ENCODE measurements at regions not wholly inside any gene's neighbourhood (a gene's known extent, or its start where the extent isn't known, plus 50 kb on each side); places are given as distances from the start of the nearest gene placed in this dataset.

GRCh38 chr3:74564560-74564959 lies 49.9 kb downstream of the CNTN3 start:
- no peak for DNase-seq

GRCh38 chr3:74562558-74563269 lies 51.7 kb downstream of the CNTN3 start:
- DNase-seq = no peak

DNA sequence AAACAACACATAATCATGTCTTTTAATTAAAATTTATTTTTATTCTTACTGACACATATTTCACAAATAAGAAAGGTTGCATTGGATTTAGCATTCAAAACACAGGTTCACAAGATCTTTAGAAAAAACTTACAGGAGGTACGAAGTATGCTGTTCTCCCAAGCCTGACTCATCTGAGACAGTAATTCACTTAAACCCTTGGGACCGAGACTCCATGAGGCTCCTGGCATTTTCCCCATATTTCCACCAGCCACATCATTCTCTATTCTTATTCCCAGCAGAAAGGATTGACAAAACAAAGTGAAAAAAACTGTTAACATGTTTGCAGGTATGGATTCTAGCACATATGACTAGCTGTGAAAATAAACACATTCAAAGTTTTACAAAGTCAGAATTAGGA lies 52.6 kb downstream of the CNTN3 start:
- DNase-seq = no peak

GRCh38 chr3:74559261-74559660 lies 55.2 kb downstream of the CNTN3 start:
- DNase-seq = no peak

DNA sequence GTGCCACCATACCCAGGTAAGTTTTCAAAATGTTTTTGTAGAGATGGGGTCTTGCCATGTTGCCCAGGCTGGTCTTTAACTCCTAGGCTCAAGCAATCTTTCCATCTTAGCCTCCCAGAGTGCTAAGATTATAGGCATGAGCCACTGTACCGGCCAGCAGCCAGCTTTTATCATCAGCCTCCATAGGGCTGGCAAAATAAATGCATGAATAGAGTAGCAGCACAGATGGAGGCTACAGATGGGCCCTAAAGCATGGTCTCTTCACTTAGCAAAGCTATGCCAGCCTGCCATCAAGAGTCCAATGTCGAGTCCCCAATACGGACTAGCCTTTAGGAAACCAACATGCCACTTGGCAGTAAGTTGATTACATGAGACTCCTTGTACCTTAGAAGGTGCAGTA lies 63.8 kb downstream of the CNTN3 start:
- no peak for DNase-seq

- no peak for DNase-seq
Observed at GRCh38 chr3:74546426-74546825, 68.0 kb downstream of the CNTN3 start.

DNA sequence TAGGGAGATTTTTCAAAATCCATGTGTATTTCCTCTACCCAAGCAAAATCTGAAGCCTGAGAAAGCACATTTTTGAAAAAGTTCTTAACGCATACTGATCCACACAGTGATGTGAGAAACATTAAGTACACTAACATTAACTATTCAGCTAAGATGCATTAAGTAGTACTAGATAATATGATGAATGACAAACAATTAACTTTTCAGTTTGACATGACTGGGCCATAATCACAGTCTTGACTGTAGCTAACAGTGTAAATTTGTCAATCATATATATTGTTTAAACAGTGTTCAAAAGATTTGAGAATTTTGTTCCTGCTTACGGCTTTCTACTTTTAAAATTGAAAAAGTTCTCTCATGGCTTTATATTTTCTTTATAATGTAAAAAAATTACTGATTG lies 72.0 kb downstream of the CNTN3 start:
- DNase-seq = no peak

- DNase-seq = no peak
Observed at GRCh38 chr3:74539876-74540275, 74.6 kb downstream of the CNTN3 start.

GRCh38 chr3:74538669-74539068 lies 75.8 kb downstream of the CNTN3 start:
- no peak for DNase-seq

DNA sequence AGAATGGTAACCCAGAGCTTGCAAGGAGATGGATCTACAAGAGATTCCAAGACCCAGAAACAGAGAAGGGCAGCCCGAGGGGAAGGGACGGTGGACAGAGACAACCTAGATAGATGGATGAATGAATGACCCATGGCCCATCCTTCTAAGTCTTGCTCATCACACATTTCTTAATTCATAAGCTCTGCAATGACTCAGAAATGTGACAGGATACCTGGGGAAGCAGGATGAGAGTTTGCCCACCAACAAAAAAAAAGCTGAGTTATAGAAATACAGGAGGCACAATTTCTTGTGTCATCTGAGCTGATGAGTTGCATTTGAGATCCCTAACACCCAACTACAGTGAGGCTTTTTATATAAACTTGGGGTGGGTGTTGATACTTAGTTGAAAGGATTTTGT lies 76.6 kb downstream of the CNTN3 start:
- no peak for DNase-seq

- no peak for DNase-seq
Observed at GRCh38 chr3:74537164-74537563, 77.3 kb downstream of the CNTN3 start.

DNA sequence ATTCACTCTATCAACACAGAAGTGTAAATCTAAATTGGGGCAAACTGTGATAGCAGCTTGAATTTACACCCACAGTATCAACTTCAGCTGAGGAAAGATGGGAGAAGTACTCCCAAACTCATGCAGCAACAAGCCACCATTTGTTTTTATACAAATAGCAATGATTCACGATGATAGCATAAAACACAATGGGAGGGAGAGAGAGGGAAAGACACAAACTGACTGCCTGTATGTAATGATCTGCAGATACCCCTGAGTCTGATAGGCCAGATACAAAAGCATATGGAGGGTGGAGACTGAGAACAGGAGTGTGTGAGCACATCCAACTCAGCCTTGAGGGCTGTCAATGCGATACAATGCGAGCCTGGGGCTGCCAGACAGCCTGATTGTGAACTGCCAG lies 79.2 kb downstream of the CNTN3 start:
- no peak for DNase-seq

GRCh38 chr3:74534611-74535010 lies 79.8 kb downstream of the CNTN3 start:
- no peak for DNase-seq

DNA sequence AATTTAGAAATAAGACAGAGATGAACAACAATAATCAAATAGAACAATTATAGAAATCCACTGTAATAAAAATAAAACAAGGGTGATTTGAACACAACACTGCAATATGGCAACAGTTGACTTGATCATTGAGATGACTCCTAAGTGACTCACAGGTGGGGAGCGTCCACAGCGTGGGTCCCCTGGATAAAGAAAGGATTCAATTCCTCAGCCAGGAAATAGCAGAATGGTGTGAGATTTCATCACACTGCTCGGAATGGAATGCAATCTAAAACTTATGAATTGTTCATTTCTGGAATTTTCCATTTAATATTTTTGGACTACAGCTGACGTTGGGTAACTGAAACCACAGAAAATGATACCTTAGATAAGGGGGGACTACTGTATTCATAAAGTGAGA lies 82.0 kb downstream of the CNTN3 start:
- no peak for DNase-seq

- no peak for DNase-seq
Observed at GRCh38 chr3:74531491-74531890, 83.0 kb downstream of the CNTN3 start.

GRCh38 chr3:74529145-74529544 lies 85.3 kb downstream of the CNTN3 start:
- no peak for DNase-seq

DNA sequence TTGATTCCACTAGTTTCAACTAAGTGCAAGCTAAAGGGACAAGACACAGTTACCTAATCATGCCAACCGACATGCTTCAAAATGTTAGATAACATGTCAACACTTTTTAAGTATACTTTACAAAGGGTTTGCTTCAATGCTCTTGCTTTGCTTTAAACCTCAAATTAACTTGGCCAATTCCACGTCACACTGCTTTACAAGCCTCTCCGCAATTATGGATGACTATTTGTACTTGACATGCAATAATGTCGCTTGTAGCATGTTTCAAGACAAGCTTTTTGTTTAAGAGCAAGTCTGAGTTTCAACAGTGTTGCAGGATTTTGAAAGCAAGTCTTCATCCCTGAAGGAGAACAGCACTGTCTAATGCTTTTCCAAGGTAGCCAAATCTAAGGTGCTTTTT lies 86.9 kb downstream of the CNTN3 start:
- no peak for DNase-seq

DNA sequence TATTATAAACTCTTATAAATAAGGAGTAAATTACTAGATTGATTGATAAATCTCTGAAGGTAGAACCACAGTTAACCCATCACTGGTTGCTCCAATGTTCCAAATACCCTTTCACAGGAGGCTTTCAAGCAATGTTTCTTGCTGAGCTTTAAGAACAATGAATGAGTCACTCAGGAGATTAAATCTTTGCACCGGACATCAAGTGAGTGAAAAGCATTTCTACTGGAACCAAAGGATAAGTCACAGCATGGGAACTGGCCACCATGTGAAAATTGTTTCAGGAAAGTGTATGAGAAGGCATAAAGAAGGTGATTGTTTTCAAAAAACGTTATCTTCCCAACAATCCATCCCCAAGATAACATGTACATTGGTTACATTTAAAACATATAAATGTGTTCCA lies 90.6 kb downstream of the CNTN3 start:
- DNase-seq = no peak

GRCh38 chr3:74520895-74521294 lies 93.6 kb downstream of the CNTN3 start:
- no peak for DNase-seq

- DNase-seq = no peak
Observed at GRCh38 chr3:74518610-74519009, 95.8 kb downstream of the CNTN3 start.

GRCh38 chr3:74516019-74516418 lies 98.4 kb downstream of the CNTN3 start:
- no peak for DNase-seq

DNA sequence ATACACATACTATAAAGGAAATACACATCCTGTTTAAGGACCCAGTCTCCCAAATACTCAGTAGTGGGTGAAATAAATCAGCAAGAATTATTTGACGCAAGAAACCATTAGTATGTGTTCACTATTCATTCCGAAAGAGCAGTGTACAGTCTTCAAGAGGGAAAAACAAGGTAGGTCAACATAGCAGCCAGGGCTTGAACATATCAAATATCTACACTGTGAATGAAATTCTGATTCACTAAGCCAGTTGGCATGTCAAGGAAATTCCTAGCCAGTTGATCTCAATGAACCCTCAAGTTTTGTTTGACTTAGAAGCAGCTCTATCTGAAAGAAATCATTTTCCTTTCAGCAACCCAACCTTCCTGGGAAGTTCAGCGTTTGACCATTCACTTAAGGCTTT lies 99.0 kb downstream of the CNTN3 start:
- no peak for DNase-seq

GRCh38 chr3:74511078-74511477 lies 103.4 kb downstream of the CNTN3 start:
- DNase-seq = no peak

- no peak for DNase-seq
Observed at GRCh38 chr3:74510261-74510818, 104.1 kb downstream of the CNTN3 start.

- no peak for DNase-seq
Observed at GRCh38 chr3:74507691-74508090, 106.8 kb downstream of the CNTN3 start.

Data from cerebellar nuclear complex (tissue), 1 donor.